IMR-90 (cell line): ENCODE measurements at regions not wholly inside any gene's neighbourhood (a gene's known extent, or its start where the extent isn't known, plus 50 kb on each side); places are given as distances from the start of the nearest gene placed in this dataset.

Experiments used
- ATAC-seq: fragments of 200-7000 bp; cut with Tn5 transposase; 2 replicates; pipeline ENCODE4 v1.9.1; 2020; ENCODE audit warnings: low read depth, mild to moderate bottlenecking, moderate library complexity
- BruUV-seq: library from RNA; stranded (reverse); fragments of 400-500 nt; replicated peaks from 2 replicates; lab custom pipeline; 2021; lab: Mats Ljungman, UMichigan
- CTCF ChIA-PET: fragments of 300-600 bp; formaldehyde crosslinking; extraction: SDS; loops from one replicate; lab custom pipeline; 2021; ENCODE audit warnings: antibody characterized with exemption; lab: Yijun Ruan, JAX
- POLR2A ChIA-PET: fragments of 300-600 bp; sonication (Branson Sonifier 250); formaldehyde crosslinking; loops from one replicate; lab custom pipeline; 2022; ENCODE audit warnings: antibody characterized with exemption; ENCODE audit not compliant: unreplicated experiment; lab: Charles Lee
- DNase-seq: peaks from one replicate; pipeline ENCODE4 v3.0.0; 2013
- H2AFZ ChIP-seq: replicated peaks from 2 replicates; pipeline ENCODE3; 2013; ENCODE audit warnings: low read length, mild to moderate bottlenecking; ENCODE audit not compliant: poor library complexity
- H2AK5ac ChIP-seq: 2 replicates; pipeline ENCODE4 v1.6.1; 2013; ENCODE audit warnings: low read depth, low read length, inconsistent platforms
- H2AK9ac ChIP-seq: replicated peaks from 2 replicates; pipeline ENCODE3; 2013; ENCODE audit warnings: mild to moderate bottlenecking, low read depth, low read length, moderate library complexity; ENCODE audit not compliant: poor library complexity
- H2BK120ac ChIP-seq: 2 replicates; pipeline ENCODE4 v1.6.1; 2013; ENCODE audit warnings: low read depth, low read length, inconsistent platforms
- H2BK15ac ChIP-seq: 3 replicates; pipeline ENCODE4 v1.6.1; 2013; ENCODE audit warnings: low read depth, low read length, inconsistent platforms
- H2BK20ac ChIP-seq: 2 replicates; pipeline ENCODE4 v1.6.1; 2013; ENCODE audit warnings: low read depth, mild to moderate bottlenecking, inconsistent platforms, low read length, moderate library complexity
- H2BK5ac ChIP-seq: 2 replicates; pipeline ENCODE4 v1.6.1; 2013; ENCODE audit warnings: mild to moderate bottlenecking, low read depth, low read length, inconsistent platforms; ENCODE audit not compliant: poor library complexity, severe bottlenecking
- H3K14ac ChIP-seq: replicated peaks from 2 replicates; pipeline ENCODE4 v1.6.1; 2013; ENCODE audit warnings: low read depth, low read length, inconsistent platforms
- H3K18ac ChIP-seq: 2 replicates; pipeline ENCODE4 v1.6.1; 2013; ENCODE audit warnings: low read depth, low read length, control low read depth
- H3K23ac ChIP-seq: 2 replicates; pipeline ENCODE4 v1.6.1; 2013; ENCODE audit warnings: low read depth, low read length, inconsistent platforms
- H3K27ac ChIP-seq: 2 replicates; pipeline ENCODE4 v1.5.1; 2013; ENCODE audit warnings: mild to moderate bottlenecking, control low read depth, low read length; ENCODE audit not compliant: insufficient read depth
- H3K27me3 ChIP-seq: 2 replicates; pipeline ENCODE4 v1.6.1; 2013; ENCODE audit warnings: low read length; ENCODE audit not compliant: control insufficient read depth, insufficient read depth
- H3K36me3 ChIP-seq: 2 replicates; pipeline ENCODE4 v1.6.1; 2013; ENCODE audit warnings: low read length, mixed read lengths; ENCODE audit not compliant: control insufficient read depth, insufficient read depth
- H3K4ac ChIP-seq: 2 replicates; pipeline ENCODE4 v1.6.1; 2013; ENCODE audit warnings: low read depth, low read length, inconsistent platforms
- H3K4me1 ChIP-seq: 2 replicates; pipeline ENCODE4 v1.6.1; 2013; ENCODE audit warnings: low read length, mixed read lengths; ENCODE audit not compliant: control insufficient read depth, insufficient read depth
- H3K4me2 ChIP-seq: 2 replicates; pipeline ENCODE4 v1.6.1; 2013; ENCODE audit warnings: low read depth, mild to moderate bottlenecking, control low read depth, low read length, moderate library complexity
- H3K4me3 ChIP-seq: 2 replicates; pipeline ENCODE4 v1.5.1; 2013; ENCODE audit warnings: low read depth, mild to moderate bottlenecking, control low read depth, low read length, moderate library complexity; ENCODE audit not compliant: insufficient read depth
- H3K56ac ChIP-seq: 2 replicates; pipeline ENCODE4 v1.6.1; 2013; ENCODE audit warnings: low read length, inconsistent platforms; ENCODE audit not compliant: insufficient read depth; ENCODE audit errors: extremely low read depth
- H3K79me1 ChIP-seq, 2 experiments: 2 replicates each; pipeline ENCODE4 v1.6.1; 2013; ENCODE audit warnings: low read length in 2 of 2, inconsistent platforms in 1 of 2, low read depth in 1 of 2
- H3K9ac ChIP-seq: 2 replicates; pipeline ENCODE4 v1.6.1; 2013; ENCODE audit warnings: low read depth, low read length, control low read depth
- H3K9me1 ChIP-seq: 2 replicates; pipeline ENCODE4 v1.6.1; 2013; ENCODE audit warnings: low read length, inconsistent platforms; ENCODE audit not compliant: insufficient read depth
- H3K9me3 ChIP-seq: 2 replicates; pipeline ENCODE4 v1.6.1; 2013; ENCODE audit warnings: low read length; ENCODE audit not compliant: control insufficient read depth, insufficient read depth
- H4K20me1 ChIP-seq: 2 replicates; pipeline ENCODE4 v1.6.1; 2013; ENCODE audit warnings: low read length, inconsistent platforms; ENCODE audit not compliant: insufficient read depth
- H4K5ac ChIP-seq: 2 replicates; pipeline ENCODE4 v1.6.1; 2013; ENCODE audit warnings: mild to moderate bottlenecking, low read depth, low read length, control low read depth
- H4K8ac ChIP-seq, 2 experiments: 2 replicates each; pipeline ENCODE4 v1.6.1; 2013; ENCODE audit warnings: low read depth in 2 of 2, low read length in 2 of 2, control low read depth in 1 of 2, inconsistent platforms in 1 of 2
- H4K91ac ChIP-seq: 2 replicates; pipeline ENCODE4 v1.6.1; 2013; ENCODE audit warnings: low read depth, low read length, inconsistent platforms; ENCODE audit not compliant: insufficient read depth
- BHLHE40 ChIP-seq: fragments of 150-350 bp; IDR thresholded peaks from 2 replicates; pipeline ENCODE4 v1.6.1; 2016; ENCODE audit warnings: mild to moderate bottlenecking, low read depth, low read length
- CHD1 ChIP-seq: IDR thresholded peaks from 2 replicates; pipeline ENCODE4 v1.6.1; 2012; ENCODE audit warnings: low read depth, low read length, improper control_type of control experiment
- ELK1 ChIP-seq: fragments of 150-350 bp; IDR thresholded peaks from 2 replicates; pipeline ENCODE4 v1.6.1; 2016; ENCODE audit warnings: low read depth, mild to moderate bottlenecking, low read length, moderate library complexity, borderline replicate concordance
- MAFK ChIP-seq: IDR thresholded peaks from 2 replicates; pipeline ENCODE4 v1.6.1; 2012; ENCODE audit warnings: low read depth, low read length, improper control_type of control experiment
- MXI1 ChIP-seq: IDR thresholded peaks from 2 replicates; pipeline ENCODE4 v1.6.1; 2012; ENCODE audit warnings: low read depth, mild to moderate bottlenecking, low read length, moderate library complexity, borderline replicate concordance
- RCOR1 ChIP-seq: IDR thresholded peaks from 2 replicates; pipeline ENCODE4 v1.6.1; 2012; ENCODE audit warnings: mild to moderate bottlenecking, low read length, improper control_type of control experiment; ENCODE audit not compliant: insufficient replicate concordance
- USF2 ChIP-seq: fragments of 150-350 bp; IDR thresholded peaks from 2 replicates; pipeline ENCODE4 v1.6.1; 2017; ENCODE audit warnings: mild to moderate bottlenecking, antibody characterized with exemption, low read length, low read depth
- WGBS, 2 experiments: methylation state at CpG; one replicate each; pipeline versions ENCODE4 v1.1.5 to v1.1.7; 2013; ENCODE audit warnings: missing lambda C conversion rate in 2 of 2; ENCODE audit not compliant: insufficient read length in 1 of 2; ENCODE audit errors: extremely low coverage in 2 of 2; 5-methylcytosine and 5-hydroxymethylcytosine counted together
- dilution Hi-C: fragments of 300-500 bp; cut with HindIII; formaldehyde crosslinking; loops from one replicate; pipeline ENCODE4 v1.14.3; 2018; ENCODE audit warnings: low sequenced_read_pairs; ENCODE audit not compliant: unreplicated experiment
- in situ Hi-C: fragments of 300-500 bp; cut with MboI; formaldehyde crosslinking; loops from 3 replicates; pipeline ENCODE4 v1.14.3; 2019; ENCODE audit warnings: low sequenced_read_pairs, inconsistent platforms, mixed read lengths
- intact Hi-C: fragments of 100-400 bp; cut with micrococcal nuclease; formaldehyde crosslinking; loops from 2 replicates; pipeline ENCODE4 v1.10.0; 2022

DNA sequence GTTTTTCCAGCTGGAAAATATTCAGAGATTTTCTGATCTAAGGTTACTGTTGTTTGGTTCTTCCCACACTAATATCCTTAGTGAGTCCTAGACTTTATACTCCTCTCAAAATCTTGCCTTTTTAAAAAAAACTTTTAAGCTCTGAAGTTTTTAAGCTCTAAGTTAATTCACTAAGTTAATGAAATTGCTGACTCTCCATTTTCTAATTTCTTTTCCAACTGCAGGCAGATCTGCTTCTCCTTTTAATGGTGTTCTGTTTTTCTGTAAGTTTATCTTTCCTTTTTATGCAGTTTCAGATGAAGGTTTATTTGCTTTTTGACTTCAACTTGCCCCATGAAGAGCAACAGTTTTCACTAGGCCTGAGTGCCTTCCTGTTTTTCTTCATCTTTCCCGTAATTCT, 125.8 kb upstream of the ARHGAP42 start:
- no CpG with 5 or more reads among the region's 1 CpG for WGBS, 2 experiments
- Histone ChIP-seq H3K4ac (no peak overlapping the region), H3K27me3 (no peaks in the 10 kb centered on the region), H3K9me1 (0 out of 2 replicates have a peak, but pooled peaks cover 11% of the 10 kb centered on the region), H2BK5ac (no peak overlapping the region), H3K56ac (peak overlapping the region; percentile 17; the same call in 1 of the 2 replicates), H3K4me2 (no peak overlapping the region; the same call in 1 of the 2 replicates), H3K36me3 (no peaks in the 10 kb centered on the region), H4K5ac (no peak overlapping the region), H3K9ac (no peak overlapping the region), H3K14ac (no peak overlapping the region), H2BK120ac (peak overlapping the region; percentile 44), H2AFZ (no peak overlapping the region), H4K91ac (no peak overlapping the region), H3K27ac (no peak overlapping the region), H4K8ac (no peak overlapping the region), H3K18ac (no peak overlapping the region; the same call in 1 of the 2 replicates), H2AK9ac (no peak overlapping the region), H2AK5ac (no peak overlapping the region), H3K4me3 (no peak overlapping the region), H3K79me1 (no peaks in the 10 kb centered on the region), H3K4me1 (peaks cover 3% of the 10 kb centered on the region), H2BK15ac (no peak overlapping the region), H3K23ac (no peak overlapping the region), H4K20me1 (no peaks in the 10 kb centered on the region), H3K9me3 (no peaks in the 10 kb centered on the region), H2BK20ac (peak overlapping the region; percentile 68; the same call in 1 of the 2 replicates)
- DNase-seq (peak; percentile 22), ATAC-seq (0 out of 2 replicates have a peak, but pooled peaks have one; percentile 6)
- POLR2A ChIA-PET = no interaction called here
- CTCF ChIA-PET = no interaction called here
- BruUV-seq = no TSS peak
- TF ChIP-seq ELK1 = no peak
- no peak for TF ChIP-seq CHD1
- no peak for TF ChIP-seq MXI1
- TF ChIP-seq USF2 = no peak
- TF ChIP-seq MAFK = peak; percentile 88
- no peak for TF ChIP-seq RCOR1
- no peak for TF ChIP-seq BHLHE40
- intact Hi-C loops (loop anchor here (10.0 kb wide), 1 partner anchor 227 kb away; no protein-coding TSS in a partner anchor), in situ Hi-C loops (no loop called here), dilution Hi-C loops (no loop called here)
